ENCODE measurements at regions not wholly inside any gene's neighbourhood (a gene's known extent, or its start where the extent isn't known, plus 50 kb on each side); places are given as distances from the start of the nearest gene placed in this dataset.

- TF ChIP-seq, protein P1, sequence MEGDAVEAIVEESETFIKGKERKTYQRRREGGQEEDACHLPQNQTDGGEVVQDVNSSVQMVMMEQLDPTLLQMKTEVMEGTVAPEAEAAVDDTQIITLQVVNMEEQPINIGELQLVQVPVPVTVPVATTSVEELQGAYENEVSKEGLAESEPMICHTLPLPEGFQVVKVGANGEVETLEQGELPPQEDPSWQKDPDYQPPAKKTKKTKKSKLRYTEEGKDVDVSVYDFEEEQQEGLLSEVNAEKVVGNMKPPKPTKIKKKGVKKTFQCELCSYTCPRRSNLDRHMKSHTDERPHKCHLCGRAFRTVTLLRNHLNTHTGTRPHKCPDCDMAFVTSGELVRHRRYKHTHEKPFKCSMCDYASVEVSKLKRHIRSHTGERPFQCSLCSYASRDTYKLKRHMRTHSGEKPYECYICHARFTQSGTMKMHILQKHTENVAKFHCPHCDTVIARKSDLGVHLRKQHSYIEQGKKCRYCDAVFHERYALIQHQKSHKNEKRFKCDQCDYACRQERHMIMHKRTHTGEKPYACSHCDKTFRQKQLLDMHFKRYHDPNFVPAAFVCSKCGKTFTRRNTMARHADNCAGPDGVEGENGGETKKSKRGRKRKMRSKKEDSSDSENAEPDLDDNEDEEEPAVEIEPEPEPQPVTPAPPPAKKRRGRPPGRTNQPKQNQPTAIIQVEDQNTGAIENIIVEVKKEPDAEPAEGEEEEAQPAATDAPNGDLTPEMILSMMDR (optimal IDR thresholded peaks at IDR 0.05 in 1 of 3, IDR thresholded peaks at IDR 0.05 in 1 of 3, conservative IDR thresholded peaks at IDR 0.05 in 1 of 3; ENCODE audit: extremely low read depth in 1 of 3, insufficient read depth in 2 of 3, low read length in 3 of 3), result no peak
- TF ChIP-seq EZH2 (IDR thresholded peaks at IDR 0.05; ENCODE audit: low read length), result no peak
Measured at GRCh38 chr9:13461414-13461991, 182.0 kb upstream of the MPDZ start.

Data from keratinocyte (primary cell).